GM12874 (cell line): ENCODE measurements at regions not wholly inside any gene's neighbourhood (a gene's known extent, or its start where the extent isn't known, plus 50 kb on each side); places are given as distances from the start of the nearest gene placed in this dataset.

Source experiments
- CTCF ChIP-seq: IDR thresholded peaks from 2 replicates; pipeline ENCODE4 v1.5.1; 2011; ENCODE audit warnings: low read depth, mild to moderate bottlenecking, control low read depth, low read length, moderate library complexity; ENCODE audit not compliant: insufficient read depth

DNA sequence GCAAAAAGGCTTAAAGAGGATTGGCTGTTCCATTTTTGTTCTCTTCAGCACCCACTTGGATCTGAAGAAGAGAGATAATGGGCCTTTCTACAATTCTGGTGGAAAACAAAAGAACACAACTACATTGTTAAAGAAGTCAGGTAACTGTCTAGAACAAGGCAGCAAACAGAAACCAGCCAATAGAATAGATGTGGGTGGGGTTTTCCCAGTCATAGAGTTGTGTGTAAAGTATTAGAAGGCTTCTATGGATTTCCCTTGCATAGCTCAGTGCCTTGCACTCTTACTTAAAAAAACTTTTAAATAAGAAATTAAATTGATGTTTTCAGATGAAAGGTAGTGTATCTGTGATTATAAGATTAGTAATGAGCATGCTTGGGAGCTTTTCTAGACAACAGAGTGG lies 462.7 kb upstream of the ATP11B start:
- no peak for TF ChIP-seq CTCF

DNA sequence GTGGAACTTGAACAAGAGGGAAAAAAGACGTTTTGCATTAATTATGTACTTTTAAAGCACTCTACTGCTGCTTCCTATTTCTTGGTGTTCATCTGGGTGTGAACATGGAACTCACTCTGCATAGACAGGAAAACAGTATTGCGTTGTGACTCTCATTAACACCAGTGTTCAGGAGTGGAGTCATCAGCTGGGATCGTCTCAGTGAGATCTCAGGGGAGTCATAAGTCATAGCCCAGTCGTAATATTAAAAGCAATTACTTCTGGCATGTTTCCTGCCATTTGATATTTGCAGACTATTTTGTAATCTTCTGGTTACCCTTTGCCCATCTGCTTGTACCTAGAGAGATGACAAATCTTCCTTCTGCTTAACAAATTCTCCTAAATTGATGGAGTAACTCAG lies 462.0 kb upstream of the ATP11B start:
- no peak for TF ChIP-seq CTCF

DNA sequence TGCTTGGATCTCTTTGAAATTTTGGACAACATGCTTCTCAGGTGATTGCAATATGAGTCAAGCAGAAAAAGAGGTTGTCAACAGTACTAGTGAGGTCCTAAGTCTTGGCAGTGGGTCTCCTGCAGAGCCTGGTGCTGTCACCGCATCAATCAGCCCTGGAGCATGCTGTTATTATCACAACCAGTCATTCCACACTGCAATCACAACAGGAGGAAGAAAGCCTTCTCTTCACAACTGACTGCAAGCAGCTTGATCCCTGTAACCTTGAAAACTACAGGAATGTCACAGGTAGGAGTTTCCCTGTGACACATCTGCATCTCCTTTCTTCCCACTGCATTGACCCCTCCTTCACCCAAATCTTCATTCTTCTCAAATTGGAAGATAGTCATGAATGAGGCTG lies 451.1 kb upstream of the ATP11B start:
- no peak for TF ChIP-seq CTCF

DNA sequence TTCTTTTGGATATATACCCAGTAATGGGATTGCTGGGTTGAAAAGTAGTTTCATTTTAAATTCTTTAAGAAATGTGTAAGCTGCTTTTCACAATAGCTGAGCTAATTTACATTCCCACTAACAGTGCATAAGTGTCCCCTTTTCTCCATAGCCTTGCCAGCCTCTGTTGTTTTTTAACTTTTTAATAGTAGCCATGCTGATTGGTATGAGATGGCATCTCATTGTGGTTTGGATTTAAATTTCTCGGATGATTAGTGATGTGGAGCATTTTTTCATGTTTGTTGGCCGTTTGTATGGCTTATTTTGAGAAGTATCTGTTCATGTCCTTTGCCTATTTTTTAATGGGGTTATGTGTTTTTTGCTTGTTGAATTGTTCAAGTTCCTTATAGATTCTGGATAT lies 444.3 kb upstream of the ATP11B start:
- no peak for TF ChIP-seq CTCF

GRCh38 chr3:182349951-182350517 lies 443.3 kb upstream of the ATP11B start:
- no peak for TF ChIP-seq CTCF

GRCh38 chr3:182357928-182358327 lies 435.4 kb upstream of the ATP11B start:
- no peak for TF ChIP-seq CTCF

DNA sequence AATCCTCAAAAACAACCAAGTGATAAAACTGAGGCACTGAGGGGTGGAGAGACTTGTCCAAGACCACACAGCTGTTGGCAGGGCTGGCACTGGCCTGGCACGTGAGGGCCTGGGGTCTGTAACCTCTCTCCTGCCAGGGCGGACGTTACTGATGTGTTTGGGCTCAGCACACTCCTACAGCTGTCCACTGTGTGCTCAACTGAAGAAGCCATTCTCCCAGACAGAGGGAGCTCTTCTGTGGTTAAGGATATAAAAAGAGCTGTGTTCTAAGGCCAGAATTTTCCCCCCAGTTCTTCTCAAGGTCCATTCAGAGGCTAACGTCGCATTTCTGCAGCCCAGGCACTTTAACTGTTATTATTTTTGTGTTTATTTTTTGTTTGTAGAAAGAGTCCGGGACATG lies 429.0 kb upstream of the ATP11B start:
- TF ChIP-seq CTCF = no peak
